Body of pancreas (tissue), 4 donors: ENCODE measurements at regions not wholly inside any gene's neighbourhood (a gene's known extent, or its start where the extent isn't known, plus 50 kb on each side); places are given as distances from the start of the nearest gene placed in this dataset.
A peak's percentile ranks its signal among the peaks of the same experiment; 100 is the strongest.

Source experiments
- ATAC-seq: fragments of 150-250 bp; one replicate; pipeline ENCODE4 v1.9.1; 2016
- DNase-seq, 4 donors: peaks; one replicate each; pipeline ENCODE4 v3.0.0-alpha.2; 2019
- H3K27ac ChIP-seq, 4 donors: fragments of 200-600 bp; sonication (generic); 1 replicate in 3 of 4; 2 replicates in 1 of 4; pipeline versions ENCODE4 v1.5.1 to v1.6.1; 2016 to 2019; ENCODE audit warnings: mild to moderate bottlenecking in 1 of 4, mixed read lengths in 1 of 4, moderate library complexity in 1 of 4
- H3K27me3 ChIP-seq, 2 donors: fragments of 200-600 bp; sonication (generic); one replicate each; pipeline ENCODE4 v1.6.0; 2016; ENCODE audit warnings: mild to moderate bottlenecking in 1 of 2
- H3K36me3 ChIP-seq, 2 donors: fragments of 200-600 bp; sonication (generic); replicated peaks in 1 of 2; 2 replicates each; pipeline ENCODE4 v1.5.1; 2016; ENCODE audit warnings: low read depth in 2 of 2; ENCODE audit not compliant: insufficient read depth in 1 of 2
- H3K4me1 ChIP-seq: fragments of 200-600 bp; sonication (generic); one replicate; pipeline ENCODE4 v1.6.0; 2016
- H3K4me3 ChIP-seq, 2 donors: fragments of 200-600 bp; sonication (generic); 1 replicate in 1 of 2; 2 replicates in 1 of 2; pipeline ENCODE4 v1.5.1; 2016 to 2019
- H3K9me3 ChIP-seq, 3 donors: fragments of 200-600 bp; sonication (generic); 1 replicate in 2 of 3; 2 replicates in 1 of 3; pipeline ENCODE4 v1.5.1; 2016
- POLR2A ChIP-seq, 3 donors: fragments of 450-650 bp; IDR thresholded peaks; one replicate each; pipeline ENCODE4 v1.6.1; 2016; ENCODE audit warnings: antibody characterized with exemption in 3 of 3, mild to moderate bottlenecking in 2 of 3
- WGBS, 2 donors: methylation state at CpG; one replicate each; pipeline ENCODE4 v1.1.5; 2017; 5-methylcytosine and 5-hydroxymethylcytosine counted together
- intact Hi-C: fragments of 100-400 bp; cut with DNase I; formaldehyde crosslinking; loops from one replicate; pipeline ENCODE4 v1.15.1; 2023
- TF ChIP-seq, protein P1 (sequence below), 7 experiments: fragments of 450-650 bp in 4 of 7; fragments of 200-600 bp in 3 of 7; sonication (generic) in 3 of 7; IDR thresholded peaks; one replicate each; pipeline ENCODE4 v1.5.1; 2016 to 2019; ENCODE audit warnings: antibody characterized with exemption in 7 of 7

GRCh38 chr6:55997223-55997874 is 122.0 kb upstream of the BMP5 start:
- Histone ChIP-seq H3K4me3 (no peak overlapping the region), H3K4me1 (no peaks in the 10 kb centered on the region), H3K9me3 (peaks cover 0 to 10% (median 0%) of the 10 kb centered on the region in 3 donors), H3K36me3 (no peaks in the 10 kb centered on the region), H3K27me3 (no peaks in the 10 kb centered on the region), H3K27ac (no peak overlapping the region)
- DNase-seq (peak in 1 of 4 donors; percentile 9), ATAC-seq (no peak)
- TF ChIP-seq, protein P1, sequence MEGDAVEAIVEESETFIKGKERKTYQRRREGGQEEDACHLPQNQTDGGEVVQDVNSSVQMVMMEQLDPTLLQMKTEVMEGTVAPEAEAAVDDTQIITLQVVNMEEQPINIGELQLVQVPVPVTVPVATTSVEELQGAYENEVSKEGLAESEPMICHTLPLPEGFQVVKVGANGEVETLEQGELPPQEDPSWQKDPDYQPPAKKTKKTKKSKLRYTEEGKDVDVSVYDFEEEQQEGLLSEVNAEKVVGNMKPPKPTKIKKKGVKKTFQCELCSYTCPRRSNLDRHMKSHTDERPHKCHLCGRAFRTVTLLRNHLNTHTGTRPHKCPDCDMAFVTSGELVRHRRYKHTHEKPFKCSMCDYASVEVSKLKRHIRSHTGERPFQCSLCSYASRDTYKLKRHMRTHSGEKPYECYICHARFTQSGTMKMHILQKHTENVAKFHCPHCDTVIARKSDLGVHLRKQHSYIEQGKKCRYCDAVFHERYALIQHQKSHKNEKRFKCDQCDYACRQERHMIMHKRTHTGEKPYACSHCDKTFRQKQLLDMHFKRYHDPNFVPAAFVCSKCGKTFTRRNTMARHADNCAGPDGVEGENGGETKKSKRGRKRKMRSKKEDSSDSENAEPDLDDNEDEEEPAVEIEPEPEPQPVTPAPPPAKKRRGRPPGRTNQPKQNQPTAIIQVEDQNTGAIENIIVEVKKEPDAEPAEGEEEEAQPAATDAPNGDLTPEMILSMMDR (IDR thresholded peaks at IDR 0.05): no peak
- no peak for TF ChIP-seq POLR2A (IDR thresholded peaks at IDR 0.05)
- 69 to 72% methylated on average over 3 of the region's 3 CpGs for WGBS, 2 donors
- intact Hi-C loops: no loop called here

- H3K27me3 ChIP-seq: no peaks in the 10 kb centered on the region
- no peak for TF ChIP-seq POLR2A (IDR thresholded peaks at IDR 0.05)
- TF ChIP-seq, protein P1 (IDR thresholded peaks at IDR 0.05): no peak
- DNase-seq (no peak), ATAC-seq (no peak)
- H3K27ac ChIP-seq: no peak overlapping the region
- intact Hi-C loops: no loop called here
- WGBS, 2 donors: 65% methylated on average over 3 of the region's 3 CpGs
- H3K36me3 ChIP-seq: no peaks in the 10 kb centered on the region
- H3K4me3 ChIP-seq: no peak overlapping the region
- peaks cover 0 to 10% (median 0%) of the 10 kb centered on the region in 3 donors for H3K9me3 ChIP-seq
- no peaks in the 10 kb centered on the region for H3K4me1 ChIP-seq
Observed at GRCh38 chr6:55994531-55994930, 119.1 kb upstream of the BMP5 start.

DNA sequence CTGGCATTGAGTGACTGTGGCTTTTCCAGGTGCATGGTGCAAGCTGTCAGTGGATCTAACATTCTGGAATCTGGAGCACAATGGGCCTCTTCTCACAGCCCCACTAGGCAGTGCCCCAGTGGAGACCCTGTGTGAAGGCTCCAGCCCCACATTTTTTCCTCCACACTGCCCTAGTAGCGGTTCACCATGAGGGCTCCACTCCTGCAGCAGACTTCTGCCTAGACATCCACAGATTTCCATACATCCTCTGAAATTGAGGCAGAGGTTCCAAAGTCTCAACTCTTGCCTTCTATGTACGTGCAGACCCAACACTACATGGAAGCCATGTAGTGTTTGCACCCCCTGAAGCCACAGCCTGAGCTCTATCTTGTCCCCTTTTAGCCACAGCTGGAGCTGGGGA is 118.0 kb upstream of the BMP5 start:
- DNase-seq (no peak), ATAC-seq (no peak)
- intact Hi-C loops: no loop called here
- Histone ChIP-seq H3K4me3 (no peak overlapping the region), H3K36me3 (no peaks in the 10 kb centered on the region), H3K27ac (no peak overlapping the region), H3K4me1 (no peaks in the 10 kb centered on the region), H3K27me3 (no peaks in the 10 kb centered on the region), H3K9me3 (peaks cover 0 to 10% (median 0%) of the 10 kb centered on the region in 3 donors)
- TF ChIP-seq POLR2A (IDR thresholded peaks at IDR 0.05): no peak
- WGBS, 2 donors: 53 to 65% methylated on average over 2 of the region's 2 CpGs

DNA sequence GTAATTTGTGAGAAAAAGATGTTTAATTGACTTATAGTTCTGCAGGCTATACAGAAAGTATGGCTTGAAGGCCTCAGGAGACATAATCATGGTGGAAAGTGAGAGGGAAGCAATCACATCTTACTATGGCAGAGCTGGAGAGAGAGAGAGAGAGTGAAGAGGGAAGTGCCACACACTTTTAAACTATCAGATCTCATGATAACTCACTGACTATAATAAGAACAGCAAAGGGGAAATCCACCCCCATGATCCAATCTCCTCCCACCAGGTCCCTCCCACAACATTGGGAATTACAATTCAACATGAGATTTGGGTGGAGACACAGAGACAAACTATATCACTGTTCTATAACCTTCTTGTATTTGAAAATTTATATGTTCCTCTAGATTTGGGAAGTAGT is 117.2 kb upstream of the BMP5 start:
- Histone ChIP-seq H3K4me3 (no peak overlapping the region), H3K4me1 (no peaks in the 10 kb centered on the region), H3K9me3 (peaks cover 0 to 10% (median 0%) of the 10 kb centered on the region in 3 donors), H3K27me3 (no peaks in the 10 kb centered on the region), H3K27ac (no peak overlapping the region), H3K36me3 (no peaks in the 10 kb centered on the region)
- intact Hi-C loops: no loop called here
- DNase-seq (no peak), ATAC-seq (no peak)
- TF ChIP-seq POLR2A (IDR thresholded peaks at IDR 0.05): no peak
- TF ChIP-seq, protein P1 (IDR thresholded peaks at IDR 0.05): no peak

DNA sequence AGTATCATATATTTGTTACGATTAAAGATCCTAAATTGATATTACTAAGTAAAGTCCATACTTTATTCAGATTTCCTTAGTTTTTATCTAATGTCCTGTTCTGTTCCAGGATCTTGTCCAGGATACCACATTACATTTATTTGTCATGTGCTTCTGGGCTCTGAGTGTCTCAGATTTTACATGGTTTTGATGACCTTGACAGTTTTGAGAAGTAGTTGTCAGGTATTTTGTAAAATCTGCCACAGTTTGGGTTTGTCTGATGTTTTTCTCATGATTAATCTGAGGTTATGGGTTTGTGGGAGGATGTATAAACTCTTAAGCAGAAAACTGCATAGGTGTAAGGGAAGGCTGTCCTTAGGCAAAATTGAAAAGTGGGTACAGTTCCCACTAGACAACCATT is 109.9 kb upstream of the BMP5 start:
- Histone ChIP-seq H3K27ac (no peak overlapping the region), H3K4me1 (no peaks in the 10 kb centered on the region), H3K27me3 (no peaks in the 10 kb centered on the region), H3K9me3 (no peaks in the 10 kb centered on the region), H3K36me3 (no peaks in the 10 kb centered on the region), H3K4me3 (no peak overlapping the region)
- intact Hi-C loops: loop anchor here (10.0 kb wide), 1 partner anchor 309 kb away; no protein-coding TSS in a partner anchor
- TF ChIP-seq, protein P1 (IDR thresholded peaks at IDR 0.05): no peak
- TF ChIP-seq POLR2A (IDR thresholded peaks at IDR 0.05): no peak
- 87 to 92% methylated on average over 1 of the region's 1 CpG for WGBS, 2 donors
- ATAC-seq (no peak), DNase-seq (no peak)
